Endometrial microvascular endothelial cells (primary cell): ENCODE measurements at regions not wholly inside any gene's neighbourhood (a gene's known extent, or its start where the extent isn't known, plus 50 kb on each side); places are given as distances from the start of the nearest gene placed in this dataset.
"Not testable (repeated sequence)": the region's sequence is repeated elsewhere in the genome, so short reads cannot be mapped to it uniquely, and the experiment has no call there.

Experiments
- in situ Hi-C: cut with HindIII; loops from 2 replicates; pipeline ENCODE4 v1.10.0; 2017; ENCODE audit warnings: low sequenced_read_pairs, low pct_unique_long_range_greater_than_20kb; ENCODE audit errors: inconsistent ontology term

- in situ Hi-C loops, result no loop called here
These were observed 793.9 kb upstream of the CITED2 start for GRCh38 chr6:140168365-140168764.

DNA sequence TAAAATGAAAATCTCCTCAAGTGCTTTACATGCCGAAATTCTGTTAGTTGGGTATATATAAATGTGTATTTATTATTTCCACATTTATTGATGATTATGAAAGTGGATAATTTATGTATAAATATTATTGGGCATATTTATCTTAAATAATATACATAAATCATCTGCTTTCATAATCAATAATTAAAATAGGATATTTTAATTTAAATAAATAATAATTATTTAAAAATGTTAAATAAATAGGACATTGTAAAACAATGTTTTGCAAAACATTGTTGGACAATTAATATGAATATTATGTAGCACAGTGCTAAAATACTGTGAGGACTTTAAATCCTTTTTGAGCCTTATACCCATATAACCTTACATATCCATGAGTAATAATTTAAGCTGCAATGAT lies 786.5 kb upstream of the CITED2 start:
- in situ Hi-C loops, result no loop called here

DNA sequence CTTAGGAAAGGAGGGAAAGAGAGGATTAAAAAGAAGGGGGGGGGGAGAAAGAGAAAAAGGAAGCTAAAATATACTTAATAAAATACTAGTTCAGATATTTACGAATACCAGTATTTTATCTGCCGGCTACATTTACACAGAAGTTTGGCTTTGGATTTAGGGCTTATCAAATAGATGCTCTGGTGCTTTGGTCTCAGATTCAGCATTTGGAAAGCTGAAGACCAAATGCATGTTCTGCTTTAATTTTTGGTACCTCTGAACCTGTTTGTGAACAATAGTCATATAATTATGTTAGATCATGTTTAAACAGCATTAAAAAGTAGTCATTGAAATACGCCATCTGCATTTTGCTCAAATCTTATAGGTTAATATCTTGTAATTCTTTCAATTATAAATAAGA lies 786.0 kb upstream of the CITED2 start:
- in situ Hi-C loops, result no loop called here

- in situ Hi-C loops, result no loop called here
These were observed 781.7 kb upstream of the CITED2 start for GRCh38 chr6:140156131-140156530.

DNA sequence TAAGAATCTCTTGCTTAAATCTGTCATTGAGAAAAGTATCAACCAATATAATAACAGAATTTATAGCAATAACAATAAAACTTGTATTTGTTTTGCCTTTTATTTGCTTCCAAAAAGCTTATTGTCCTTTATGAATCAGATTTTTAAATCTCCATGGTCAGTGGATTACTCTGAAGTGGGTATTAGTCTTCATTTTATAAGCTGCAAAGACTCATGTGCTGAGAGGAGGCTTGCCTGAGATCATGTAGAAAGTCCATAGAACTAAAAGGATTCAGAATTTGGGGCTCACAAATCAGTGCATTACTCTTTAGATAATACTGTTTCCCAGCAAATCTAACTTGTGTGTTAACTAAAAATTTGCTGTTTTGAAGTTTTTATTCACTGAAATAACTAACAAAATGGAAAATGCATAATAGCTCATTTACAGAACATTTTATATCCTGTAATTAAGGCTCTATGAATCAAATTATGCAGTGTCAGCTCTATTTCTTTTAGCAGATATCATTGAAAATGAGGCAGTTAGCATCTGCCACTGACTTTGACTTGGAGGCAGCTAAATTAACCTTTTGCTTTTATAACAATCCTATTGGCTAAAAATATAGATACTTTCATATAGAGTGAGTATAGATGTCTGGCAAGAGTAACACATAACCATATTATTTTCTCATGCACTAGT lies 781.1 kb upstream of the CITED2 start:
- in situ Hi-C loops, result no loop called here

- in situ Hi-C loops, result no loop called here
These were observed 779.3 kb upstream of the CITED2 start for GRCh38 chr6:140153703-140154102.

DNA sequence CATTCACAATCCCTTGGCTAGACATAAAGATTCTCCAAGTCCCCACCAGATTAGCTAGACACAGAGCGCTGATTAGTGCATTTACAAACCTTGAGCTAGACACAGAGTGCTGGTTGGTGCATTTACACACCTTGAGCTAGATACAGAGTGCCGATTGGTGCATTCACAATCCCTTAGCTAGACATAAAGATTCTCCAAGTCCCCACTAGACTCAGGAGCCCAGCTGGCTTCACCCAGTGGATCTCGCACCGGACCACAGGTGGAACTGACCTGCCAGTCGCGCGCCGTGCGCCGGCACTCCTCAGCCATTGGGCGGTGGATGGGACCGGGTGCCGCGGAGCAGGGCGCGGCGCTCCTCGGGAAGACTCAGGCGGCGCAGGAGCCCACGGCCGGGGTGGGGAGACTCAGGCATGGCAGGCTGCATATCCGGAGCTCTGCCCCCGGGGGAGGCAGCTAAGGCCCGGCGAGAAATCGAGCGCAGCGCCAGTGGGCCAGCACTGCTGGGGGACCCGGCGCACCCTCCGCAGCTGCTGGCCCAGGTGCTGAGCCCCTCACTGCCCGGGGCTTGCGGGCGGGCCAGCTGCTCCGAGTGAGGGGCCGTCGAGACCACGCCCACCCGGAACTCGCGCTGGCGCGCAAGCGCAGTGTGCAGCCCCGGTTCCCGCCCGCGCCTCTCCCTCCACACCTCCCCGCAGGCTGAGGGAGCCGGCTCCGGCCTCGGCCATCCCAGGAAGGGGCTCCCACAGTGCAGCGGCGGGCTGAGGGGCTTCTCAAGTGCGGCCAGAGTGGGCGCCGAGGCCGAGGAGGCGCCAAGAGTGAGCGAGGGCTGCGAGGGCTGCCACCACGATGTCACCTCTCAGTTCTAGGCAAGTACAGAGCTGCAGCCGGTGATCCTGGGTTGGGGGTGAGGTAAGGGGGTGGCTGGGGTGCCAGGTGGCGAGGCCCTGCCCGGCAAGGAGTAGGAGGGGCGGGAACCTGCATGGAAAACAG lies 773.7 kb upstream of the CITED2 start:
- in situ Hi-C loops, result not testable (repeated sequence)

DNA sequence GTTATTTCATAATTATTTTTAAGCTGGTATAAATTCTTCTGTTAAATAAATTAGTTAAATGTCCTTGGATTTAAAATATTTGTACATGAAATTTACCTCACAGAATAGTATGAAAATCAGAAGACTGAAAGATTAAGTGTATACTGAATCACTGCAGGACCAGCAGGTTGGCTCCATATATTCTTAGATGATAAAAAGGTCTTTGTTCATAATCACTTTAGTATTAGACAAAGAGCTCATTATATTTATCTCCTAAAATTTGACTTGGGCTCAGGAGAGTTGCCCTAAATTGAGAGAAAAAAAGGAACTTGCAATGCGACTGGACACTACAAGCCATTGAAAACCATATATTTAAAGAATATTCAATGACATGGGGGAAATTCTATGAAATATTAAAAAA lies 766.4 kb upstream of the CITED2 start:
- in situ Hi-C loops, result no loop called here

DNA sequence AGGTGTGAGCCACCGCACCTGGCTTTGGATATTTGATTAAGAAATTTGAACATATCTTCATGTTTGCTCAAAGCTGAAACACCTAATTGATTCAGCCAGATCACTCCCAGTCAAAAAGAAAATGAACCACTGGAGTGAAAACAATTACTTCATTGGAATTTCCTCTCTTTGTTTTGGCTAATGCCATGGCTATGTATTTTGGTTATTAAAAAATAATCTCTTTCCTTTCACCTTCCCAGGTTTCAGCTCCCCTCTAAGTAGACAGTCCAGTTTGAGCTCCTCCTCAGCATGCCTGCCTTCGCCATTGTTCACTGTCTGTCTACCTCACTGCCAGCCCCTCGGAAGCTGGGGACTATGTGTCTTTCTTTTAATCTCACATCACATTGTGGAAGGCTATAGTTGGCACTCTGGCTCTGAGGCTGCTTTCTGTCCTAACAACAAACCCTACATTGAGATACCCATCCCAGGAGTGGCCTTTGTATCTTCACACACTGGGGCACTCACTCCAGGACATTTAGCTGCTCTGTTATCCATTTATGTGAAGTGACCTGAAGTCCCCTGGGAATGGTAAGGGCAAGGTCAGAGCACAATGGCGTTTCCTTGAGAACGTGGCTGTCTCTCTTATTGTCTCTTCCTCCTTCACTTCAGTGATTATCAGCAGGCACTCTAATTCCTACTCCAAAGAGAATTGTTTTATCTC lies 764.0 kb upstream of the CITED2 start:
- in situ Hi-C loops, result no loop called here

DNA sequence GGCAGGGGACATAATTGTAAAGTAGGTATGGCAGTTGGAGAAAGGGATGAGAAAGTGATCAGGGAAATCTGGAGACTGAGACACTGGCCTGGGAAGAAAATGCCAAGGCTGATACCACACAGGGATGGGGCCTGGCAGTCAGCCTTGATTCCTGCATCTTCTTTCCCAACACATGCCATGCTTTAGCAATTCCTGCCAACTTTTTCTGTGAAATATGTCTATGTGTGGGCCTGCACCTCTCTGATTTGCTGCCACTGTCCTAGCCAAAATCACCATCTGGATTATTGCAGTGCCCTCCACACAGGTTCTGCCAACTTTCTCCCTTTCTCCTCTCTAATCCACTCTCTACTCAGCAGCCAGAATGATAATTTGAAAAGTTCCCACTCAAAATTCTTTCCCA lies 759.8 kb upstream of the CITED2 start:
- in situ Hi-C loops, result no loop called here

- in situ Hi-C loops, result no loop called here
These were observed 755.6 kb upstream of the CITED2 start for GRCh38 chr6:140130074-140130473.

DNA sequence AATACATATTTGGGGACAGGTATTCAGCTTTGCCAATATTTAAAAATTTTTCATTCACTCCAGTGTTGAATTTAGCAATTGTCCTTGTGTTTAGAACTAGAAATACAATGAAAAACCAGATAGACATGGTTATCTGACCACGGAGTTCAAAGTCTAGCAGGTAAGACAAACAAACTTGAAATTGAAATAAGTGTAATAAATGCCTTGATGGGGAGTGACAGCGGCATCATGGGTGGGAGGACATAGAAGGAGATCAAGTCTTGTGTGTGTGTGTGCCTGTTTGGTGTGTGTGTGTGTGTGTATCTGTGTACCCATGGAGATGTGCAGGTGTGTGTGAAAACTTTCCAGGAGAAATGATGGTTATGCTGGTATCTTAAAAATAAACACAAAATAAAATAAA lies 750.0 kb upstream of the CITED2 start:
- in situ Hi-C loops, result no loop called here

- in situ Hi-C loops, result no loop called here
These were observed 733.7 kb upstream of the CITED2 start for GRCh38 chr6:140108167-140108566.

- in situ Hi-C loops, result no loop called here
These were observed 732.8 kb upstream of the CITED2 start for GRCh38 chr6:140107216-140107615.

DNA sequence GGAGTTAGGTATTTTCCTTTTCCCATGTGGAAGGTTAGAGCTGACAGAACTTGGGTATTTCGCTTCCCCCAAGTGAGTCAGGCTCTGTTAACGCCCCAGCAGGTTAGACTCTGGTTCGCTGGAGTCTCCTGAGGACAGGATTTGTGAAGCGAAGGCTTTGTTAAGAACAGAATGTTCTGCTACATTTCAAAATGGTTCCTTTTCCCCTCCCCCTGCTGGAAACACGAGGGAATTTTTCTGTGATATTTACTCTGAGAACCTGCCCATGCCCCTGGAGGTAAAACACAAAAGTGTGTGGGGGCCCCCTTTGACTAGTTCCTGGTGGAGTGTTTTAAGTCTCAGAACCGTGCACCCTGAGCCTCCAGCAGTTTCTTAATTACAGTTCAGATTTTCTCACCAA lies 731.4 kb upstream of the CITED2 start:
- in situ Hi-C loops, result no loop called here

DNA sequence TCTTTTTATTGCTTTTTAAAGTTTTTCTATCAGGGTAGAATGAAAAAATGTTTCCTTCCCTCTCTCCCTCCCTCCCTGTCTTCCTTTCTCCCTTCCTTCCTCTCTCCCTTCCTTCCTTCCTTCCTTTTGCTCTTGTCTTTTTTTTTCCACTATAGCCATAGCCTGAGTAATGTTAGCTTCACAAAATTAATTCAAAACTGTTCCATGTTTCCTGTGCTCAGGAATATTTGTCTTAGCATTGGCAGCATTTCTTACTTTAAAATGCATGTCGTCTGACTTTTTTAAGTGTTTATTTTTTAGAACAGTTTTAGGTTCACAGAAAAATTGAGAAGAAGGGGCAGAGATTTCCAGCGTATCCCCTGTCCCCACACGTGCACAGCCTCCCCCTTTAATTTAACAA lies 730.8 kb upstream of the CITED2 start:
- in situ Hi-C loops, result no loop called here

GRCh38 chr6:140101818-140102217 lies 727.4 kb upstream of the CITED2 start:
- in situ Hi-C loops, result no loop called here

DNA sequence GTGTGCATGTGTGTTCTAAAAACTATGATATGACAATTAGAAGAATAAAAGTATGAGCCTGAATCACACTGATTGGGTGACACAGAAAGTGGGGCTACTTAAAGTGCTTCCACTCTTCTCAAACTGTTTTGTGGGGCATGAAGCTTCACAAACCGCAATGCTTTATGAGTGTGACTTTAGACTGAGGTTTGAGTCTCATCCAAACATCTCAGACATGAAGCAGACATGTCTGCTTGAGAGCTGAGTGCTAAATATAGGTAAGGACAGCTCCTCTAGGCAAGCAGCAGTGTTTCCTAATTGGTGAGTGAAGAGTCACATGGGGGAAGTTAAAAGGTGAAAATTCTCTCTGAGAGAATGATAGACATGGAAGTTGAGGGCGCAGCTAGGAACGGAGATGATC lies 726.9 kb upstream of the CITED2 start:
- in situ Hi-C loops, result no loop called here

GRCh38 chr6:140095532-140095931 lies 721.1 kb upstream of the CITED2 start:
- in situ Hi-C loops, result no loop called here

DNA sequence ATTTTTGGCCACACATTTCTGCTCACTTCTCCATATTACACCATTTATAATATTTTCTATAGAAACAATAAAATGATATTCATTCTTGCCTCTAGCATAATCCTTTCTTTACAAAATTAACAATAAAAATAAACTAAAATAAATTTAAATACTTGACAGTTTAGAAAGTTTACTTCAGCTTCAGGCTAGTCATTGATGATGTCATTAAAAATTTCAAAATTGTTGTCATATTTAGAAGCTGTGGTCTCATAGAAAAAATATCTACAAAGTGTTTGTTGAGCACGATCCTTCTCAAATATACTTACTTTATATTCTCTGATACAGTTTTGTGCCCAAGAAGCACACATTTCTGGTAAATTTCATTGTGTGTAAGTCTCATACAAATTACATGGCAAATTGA lies 717.4 kb upstream of the CITED2 start:
- in situ Hi-C loops, result no loop called here
